ENCODE measurements at regions not wholly inside any gene's neighbourhood (a gene's known extent, or its start where the extent isn't known, plus 50 kb on each side); places are given as distances from the start of the nearest gene placed in this dataset.

DNA sequence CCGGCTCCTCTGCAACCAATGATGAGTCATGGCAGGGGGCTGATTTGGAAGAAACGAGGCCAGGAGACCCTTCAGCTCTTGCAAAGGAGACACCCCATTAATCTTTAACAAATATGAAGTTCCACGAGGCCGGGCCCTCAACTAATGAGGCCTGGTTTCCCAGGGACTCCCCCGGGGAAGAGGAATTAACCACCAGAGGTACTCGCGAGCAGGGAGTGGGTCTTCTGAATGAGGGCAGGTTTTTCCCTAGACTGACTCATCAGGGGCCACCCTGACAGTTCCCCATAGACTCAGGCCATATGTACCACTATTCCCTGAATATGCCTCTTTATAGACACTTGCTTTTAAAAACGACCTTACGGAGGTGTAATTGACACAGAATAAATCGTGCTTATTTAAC lies 150.7 kb upstream of the LHX5 start:
- Histone ChIP-seq H3K79me1 (ENCODE audit: insufficient read depth, low read depth, low read length, poor library complexity, severe bottlenecking) (no peaks in the 10 kb centered on the region), H3K56ac (ENCODE audit: insufficient read length, low read depth, low read length) (no peak overlapping the region), H3K9me3 (ENCODE audit: control insufficient read depth, low read depth, low read length) (no peaks in the 10 kb centered on the region), H2BK12ac (ENCODE audit: insufficient read length, low read depth, low read length) (no peak overlapping the region), H3K9ac (ENCODE audit: extremely low read depth, insufficient read length, low read length) (no peak overlapping the region), H3K23ac (ENCODE audit: insufficient read length, low read depth, low read length) (no peak overlapping the region), H3K79me2 (ENCODE audit: insufficient read depth, low read length) (no peaks in the 10 kb centered on the region), H4K20me1 (ENCODE audit: control insufficient read depth, insufficient read depth, insufficient read length) (no peaks in the 10 kb centered on the region), H3K4me2 (ENCODE audit: insufficient read depth, insufficient read length, low read length) (no peak overlapping the region), H2BK20ac (ENCODE audit: low read depth, low read length, poor library complexity, severe bottlenecking) (no peak overlapping the region), H3K27me3 (ENCODE audit: insufficient read depth, low read length) (no peaks in the 10 kb centered on the region), H3K4ac (ENCODE audit: low read depth, low read length) (no peak overlapping the region), H2AK5ac (ENCODE audit: insufficient read length, low read length) (no peak overlapping the region), H3K4me1 (ENCODE audit: insufficient read depth, low read length) (no peaks in the 10 kb centered on the region), H3K23me2 (ENCODE audit: insufficient read length, low read depth, low read length, poor library complexity, severe bottlenecking) (no peaks in the 10 kb centered on the region), H4K91ac (ENCODE audit: insufficient read length, low read depth, low read length) (no peak overlapping the region), H3K18ac (ENCODE audit: insufficient read length, low read depth, low read length) (no peak overlapping the region), H2BK5ac (ENCODE audit: insufficient read length, low read length) (no peak overlapping the region), H3K14ac (ENCODE audit: insufficient read depth, low read length) (no peak overlapping the region), H2AFZ (ENCODE audit: low read length) (no peak overlapping the region), H2BK15ac (ENCODE audit: low read depth, low read length) (no peak overlapping the region), H2BK120ac (ENCODE audit: low read depth, low read length, poor library complexity, severe bottlenecking) (no peak overlapping the region), H3K27ac (ENCODE audit: insufficient read length, low read depth, low read length) (no peak overlapping the region), H4K8ac (replicated peaks; ENCODE audit: insufficient read length, low read depth, low read length) (no peak overlapping the region), H3T11ph (ENCODE audit: low read length) (no peak overlapping the region), H4K5ac (ENCODE audit: insufficient read length, low read depth, low read length) (no peak overlapping the region)
- H3K27ac Mint-ChIP-seq: no peak overlapping the region
- WGBS (ENCODE audit: extremely low coverage, insufficient read length, low lambda C conversion rate): no CpG with 5 or more reads among the region's 10 CpGs
- peaks cover 7 to 25% (median 9%) of the 10 kb centered on the region in 3 experiments for H3K36me3 Mint-ChIP-seq (ENCODE audit: insufficient read depth in 1 of 3, low read depth in 3 of 3)
- no peak overlapping the region for H3K4me3 Mint-ChIP-seq
- TF ChIP-seq, protein P1, sequence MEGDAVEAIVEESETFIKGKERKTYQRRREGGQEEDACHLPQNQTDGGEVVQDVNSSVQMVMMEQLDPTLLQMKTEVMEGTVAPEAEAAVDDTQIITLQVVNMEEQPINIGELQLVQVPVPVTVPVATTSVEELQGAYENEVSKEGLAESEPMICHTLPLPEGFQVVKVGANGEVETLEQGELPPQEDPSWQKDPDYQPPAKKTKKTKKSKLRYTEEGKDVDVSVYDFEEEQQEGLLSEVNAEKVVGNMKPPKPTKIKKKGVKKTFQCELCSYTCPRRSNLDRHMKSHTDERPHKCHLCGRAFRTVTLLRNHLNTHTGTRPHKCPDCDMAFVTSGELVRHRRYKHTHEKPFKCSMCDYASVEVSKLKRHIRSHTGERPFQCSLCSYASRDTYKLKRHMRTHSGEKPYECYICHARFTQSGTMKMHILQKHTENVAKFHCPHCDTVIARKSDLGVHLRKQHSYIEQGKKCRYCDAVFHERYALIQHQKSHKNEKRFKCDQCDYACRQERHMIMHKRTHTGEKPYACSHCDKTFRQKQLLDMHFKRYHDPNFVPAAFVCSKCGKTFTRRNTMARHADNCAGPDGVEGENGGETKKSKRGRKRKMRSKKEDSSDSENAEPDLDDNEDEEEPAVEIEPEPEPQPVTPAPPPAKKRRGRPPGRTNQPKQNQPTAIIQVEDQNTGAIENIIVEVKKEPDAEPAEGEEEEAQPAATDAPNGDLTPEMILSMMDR (conservative IDR thresholded peaks at IDR 0.05): no peak
- no peak for DNase-seq
- H3K27me3 Mint-ChIP-seq (ENCODE audit: low read depth): peaks cover 6% of the 10 kb centered on the region
- H3K9me3 Mint-ChIP-seq: peaks cover 16 to 25% of the 10 kb centered on the region in 2 experiments
- H3K4me1 Mint-ChIP-seq: peaks cover 25 to 28% of the 10 kb centered on the region in 2 experiments

Data from H9 (cell line).